Prostate gland (tissue), 2 donors: ENCODE measurements at regions not wholly inside any gene's neighbourhood (a gene's known extent, or its start where the extent isn't known, plus 50 kb on each side); places are given as distances from the start of the nearest gene placed in this dataset.

Source experiments
- CTCF ChIP-seq, 4 experiments: fragments of 200-600 bp in 2 of 4; fragments of 450-650 bp in 2 of 4; sonication (generic) in 2 of 4; IDR thresholded peaks; 1 replicate in 3 of 4; 2 replicates in 1 of 4; pipeline ENCODE4 v1.5.1; 2016 to 2019; ENCODE audit warnings: antibody characterized with exemption in 4 of 4, mild to moderate bottlenecking in 2 of 4, moderate library complexity in 2 of 4
- POLR2A ChIP-seq: fragments of 450-650 bp; IDR thresholded peaks from one replicate; pipeline ENCODE4 v1.6.1; 2016; ENCODE audit warnings: antibody characterized with exemption, mild to moderate bottlenecking

GRCh38 chr1:187212377-187212776 lies 383.6 kb downstream of the PLA2G4A start:
- TF ChIP-seq CTCF (IDR thresholded peaks at IDR 0.05) (no peak), POLR2A (no peak)
